CD4-positive, alpha-beta T cell treated with Interleukin-15 for 1 hour (primary cell): ENCODE measurements at regions not wholly inside any gene's neighbourhood (a gene's known extent, or its start where the extent isn't known, plus 50 kb on each side); places are given as distances from the start of the nearest gene placed in this dataset.
"Not testable (repeated sequence)": the region's sequence is repeated elsewhere in the genome, so short reads cannot be mapped to it uniquely, and the experiment has no call there.

Experiments used
- DNase-seq: peaks from one replicate; pipeline ENCODE4 v3.0.0-alpha.2; 2020

- DNase-seq, result no peak
Observed at GRCh38 chr12:34305176-34305575, 282.9 kb downstream of the ALG10 start.

GRCh38 chr12:34306133-34306830 is 284.0 kb downstream of the ALG10 start:
- no peak for DNase-seq

- not testable (repeated sequence) for DNase-seq
Observed at GRCh38 chr12:34309806-34310804, 287.8 kb downstream of the ALG10 start.

GRCh38 chr12:34311337-34311736 is 289.0 kb downstream of the ALG10 start:
- no peak for DNase-seq

- DNase-seq, result no peak
Observed at GRCh38 chr12:34327671-34328070, 305.4 kb downstream of the ALG10 start.

GRCh38 chr12:34333337-34333736 is 311.0 kb downstream of the ALG10 start:
- DNase-seq, result no peak

GRCh38 chr12:34334538-34334937 is 312.2 kb downstream of the ALG10 start:
- DNase-seq, result no peak

GRCh38 chr12:34334953-34335743 is 312.9 kb downstream of the ALG10 start:
- DNase-seq, result no peak

- no peak for DNase-seq
Observed at GRCh38 chr12:34335819-34336262, 313.5 kb downstream of the ALG10 start.

GRCh38 chr12:34336619-34337465 is 314.5 kb downstream of the ALG10 start:
- DNase-seq, result no peak

- no peak for DNase-seq
Observed at GRCh38 chr12:34338751-34339150, 316.5 kb downstream of the ALG10 start.

GRCh38 chr12:34339922-34340321 is 317.6 kb downstream of the ALG10 start:
- no peak for DNase-seq

GRCh38 chr12:34340534-34341361 is 318.5 kb downstream of the ALG10 start:
- DNase-seq, result no peak

- no peak for DNase-seq
Observed at GRCh38 chr12:34341362-34341733, 319.1 kb downstream of the ALG10 start.

- no peak for DNase-seq
Observed at GRCh38 chr12:34342048-34342447, 319.8 kb downstream of the ALG10 start.

GRCh38 chr12:34343345-34343744 is 321.0 kb downstream of the ALG10 start:
- no peak for DNase-seq

GRCh38 chr12:34343766-34344165 is 321.5 kb downstream of the ALG10 start:
- no peak for DNase-seq

- DNase-seq, result no peak
Observed at GRCh38 chr12:34344851-34345522, 322.7 kb downstream of the ALG10 start.

GRCh38 chr12:34345801-34346200 is 323.5 kb downstream of the ALG10 start:
- no peak for DNase-seq

GRCh38 chr12:34346372-34347034 is 324.2 kb downstream of the ALG10 start:
- DNase-seq, result no peak
